ENCODE measurements at regions not wholly inside any gene's neighbourhood (a gene's known extent, or its start where the extent isn't known, plus 50 kb on each side); places are given as distances from the start of the nearest gene placed in this dataset.
"Not testable (repeated sequence)": the region's sequence is repeated elsewhere in the genome, so short reads cannot be mapped to it uniquely, and the experiment has no call there.

DNA sequence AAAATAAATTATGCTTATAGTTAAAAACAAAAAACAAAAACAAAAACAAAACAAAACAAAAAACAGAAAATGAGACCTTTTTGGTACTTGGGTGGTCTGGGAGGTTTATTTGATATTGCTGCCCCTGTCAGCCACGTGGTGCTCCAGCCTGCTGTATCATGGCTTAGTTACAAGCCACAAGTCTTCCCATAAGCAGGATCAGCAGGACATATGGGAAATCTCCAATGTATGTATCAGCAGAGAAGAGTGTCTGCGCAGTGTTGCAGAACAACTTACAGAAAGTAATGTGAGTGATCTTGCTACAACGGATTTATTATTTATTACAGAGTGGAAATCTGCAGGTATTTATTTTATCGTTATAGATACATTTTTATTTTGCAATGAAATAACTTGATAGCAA is 423.0 kb upstream of the TMPRSS15 start:
- no peak for DNase-seq (ENCODE audit: low read depth)

DNA sequence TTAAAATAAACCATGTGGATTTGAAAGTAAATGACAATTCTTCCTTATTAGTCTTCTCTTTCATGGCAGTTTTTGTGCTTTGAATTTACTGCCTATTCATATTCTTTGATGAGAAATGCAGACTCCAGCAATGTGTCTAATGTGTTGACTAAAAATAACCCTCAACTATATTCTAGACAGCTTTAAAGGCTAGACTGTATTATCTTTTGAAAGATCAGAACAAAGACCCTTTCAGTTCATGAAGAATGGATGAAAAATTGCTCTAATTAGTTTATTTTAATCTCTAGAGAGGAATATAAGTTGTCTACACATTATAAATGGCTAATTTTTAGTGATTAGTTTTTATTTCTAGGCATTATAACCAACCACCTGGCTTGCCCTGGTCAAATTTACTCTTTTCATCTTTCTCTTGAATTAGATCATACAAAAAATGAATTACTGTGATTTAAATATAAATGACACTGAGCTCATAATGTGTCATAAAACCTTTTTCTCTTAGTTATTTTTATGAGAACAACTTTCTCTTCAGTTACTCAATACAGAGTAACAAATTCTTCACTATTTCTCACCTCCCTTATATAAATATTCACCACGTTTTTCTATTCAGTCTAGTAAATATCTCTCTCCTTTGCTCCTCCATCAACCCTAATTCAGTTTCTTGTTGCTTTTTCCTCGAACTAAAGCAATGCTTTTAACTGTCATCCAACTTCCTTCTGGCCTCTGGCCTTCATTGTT is 428.5 kb upstream of the TMPRSS15 start:
- DNase-seq (ENCODE audit: low read depth) = no peak

DNA sequence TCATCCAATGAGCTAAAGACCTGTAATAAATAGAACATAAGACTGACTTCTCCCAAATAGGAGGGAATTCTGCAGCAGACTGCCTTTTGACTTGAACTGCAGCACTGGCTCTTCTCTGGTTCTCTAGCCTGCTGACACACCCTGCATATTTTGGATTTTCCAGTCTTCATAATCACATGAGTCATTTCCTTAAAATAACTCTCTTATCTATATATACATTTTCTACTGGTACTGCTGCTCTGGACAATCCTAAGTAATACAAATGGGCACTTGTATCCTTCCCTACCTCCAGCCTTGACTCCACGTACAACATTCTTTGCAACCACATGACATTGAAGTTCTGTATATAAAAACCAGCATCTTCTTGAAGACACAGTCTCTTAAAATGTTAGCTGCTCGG is 429.4 kb upstream of the TMPRSS15 start:
- no peak for DNase-seq (ENCODE audit: low read depth)

DNA sequence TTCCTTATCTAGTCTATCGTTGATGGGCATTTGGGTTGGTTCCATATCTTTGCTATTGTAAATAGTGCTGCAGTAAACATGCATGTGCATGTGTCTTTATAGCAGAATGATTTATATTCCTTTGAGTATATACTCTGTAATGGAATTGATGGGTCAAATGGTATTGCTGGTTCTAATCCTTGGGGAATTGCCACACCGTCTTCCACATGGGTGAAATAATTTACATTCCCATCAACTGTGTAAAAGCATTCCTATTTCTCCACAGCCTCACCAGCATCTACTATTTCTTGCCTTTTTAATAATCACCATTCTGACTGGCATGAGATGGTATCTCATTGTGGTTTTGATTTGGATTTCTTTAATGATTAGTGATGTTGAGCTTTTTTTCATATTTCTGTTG is 430.5 kb upstream of the TMPRSS15 start:
- not testable (repeated sequence) for DNase-seq (ENCODE audit: low read depth)

DNA sequence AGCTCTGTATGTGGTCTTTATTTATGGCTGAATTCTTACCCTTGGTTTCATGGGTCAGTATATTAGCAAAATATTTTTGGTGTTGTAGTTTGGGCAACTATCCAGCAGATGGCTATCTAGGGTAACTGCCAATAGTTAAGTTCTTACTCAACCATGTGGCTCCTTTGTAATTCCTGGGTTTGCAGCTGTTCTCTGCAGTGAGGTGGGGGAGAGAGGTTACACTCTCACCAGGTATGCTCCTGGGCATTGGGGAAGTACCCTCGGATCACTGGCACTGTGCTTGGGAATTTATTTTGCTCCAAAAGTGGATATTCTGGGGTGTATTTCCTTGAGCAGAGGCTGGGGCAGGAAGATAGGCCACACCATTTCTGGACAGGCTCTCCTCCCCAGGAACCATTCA is 436.7 kb upstream of the TMPRSS15 start:
- DNase-seq (ENCODE audit: low read depth) = no peak

DNA sequence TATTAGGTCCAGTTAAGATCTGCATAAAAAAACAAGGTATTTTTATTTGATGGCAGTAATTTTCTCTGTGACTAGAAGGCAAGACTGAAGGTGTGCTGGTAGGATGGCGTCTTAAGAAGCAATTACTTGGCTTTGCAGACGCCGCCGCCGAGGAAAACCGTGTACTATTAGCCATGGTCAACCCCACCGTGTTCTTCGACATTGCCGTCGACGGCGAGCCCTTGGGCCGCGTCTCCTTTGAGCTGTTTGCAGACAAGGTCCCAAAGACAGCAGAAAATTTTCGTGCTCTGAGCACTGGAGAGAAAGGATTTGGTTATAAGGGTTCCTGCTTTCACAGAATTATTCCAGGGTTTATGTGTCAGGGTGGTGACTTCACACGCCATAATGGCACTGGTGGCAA is 454.0 kb upstream of the TMPRSS15 start:
- not testable (repeated sequence) for DNase-seq (ENCODE audit: low read depth)

DNA sequence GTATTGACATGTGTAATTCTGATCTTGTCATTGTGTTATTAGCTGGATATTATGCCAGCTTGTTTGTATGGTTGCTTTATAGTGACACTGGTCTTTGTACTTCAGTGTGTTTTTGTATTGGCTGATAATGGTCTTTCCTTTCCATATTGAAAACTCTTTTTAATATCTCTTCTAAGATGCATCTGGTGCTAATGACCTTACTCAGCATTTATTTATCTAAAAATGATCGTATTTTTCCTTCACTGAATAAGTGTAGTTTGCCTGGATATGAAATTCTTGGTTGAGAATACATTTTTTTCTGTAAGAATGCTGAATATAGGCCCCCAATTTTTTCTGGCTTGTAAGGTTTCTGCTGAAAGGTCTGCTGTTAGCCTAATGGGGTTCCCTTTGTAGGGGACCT is 465.5 kb upstream of the TMPRSS15 start:
- DNase-seq (ENCODE audit: low read depth) = no peak

DNA sequence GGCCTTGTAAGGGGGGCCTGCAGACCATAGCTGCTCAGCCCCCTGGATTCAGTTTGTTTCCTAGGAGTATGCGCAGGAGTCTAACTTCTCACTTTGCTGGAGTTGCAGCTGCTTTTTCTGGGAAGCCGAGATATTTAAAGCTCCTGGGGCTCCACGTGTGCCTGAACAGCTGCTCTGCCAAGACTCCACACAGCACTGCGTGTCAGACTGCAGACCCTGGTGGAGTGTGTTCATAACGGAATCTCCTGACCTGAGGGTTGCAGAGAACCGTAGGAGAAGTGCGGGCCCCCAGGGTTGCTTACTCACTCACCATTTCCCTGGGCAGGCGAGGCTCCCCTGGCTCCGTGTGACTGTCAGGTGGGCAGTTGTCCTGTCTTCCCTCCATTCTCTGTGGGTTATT is 474.3 kb upstream of the TMPRSS15 start:
- DNase-seq (ENCODE audit: low read depth) = no peak

DNA sequence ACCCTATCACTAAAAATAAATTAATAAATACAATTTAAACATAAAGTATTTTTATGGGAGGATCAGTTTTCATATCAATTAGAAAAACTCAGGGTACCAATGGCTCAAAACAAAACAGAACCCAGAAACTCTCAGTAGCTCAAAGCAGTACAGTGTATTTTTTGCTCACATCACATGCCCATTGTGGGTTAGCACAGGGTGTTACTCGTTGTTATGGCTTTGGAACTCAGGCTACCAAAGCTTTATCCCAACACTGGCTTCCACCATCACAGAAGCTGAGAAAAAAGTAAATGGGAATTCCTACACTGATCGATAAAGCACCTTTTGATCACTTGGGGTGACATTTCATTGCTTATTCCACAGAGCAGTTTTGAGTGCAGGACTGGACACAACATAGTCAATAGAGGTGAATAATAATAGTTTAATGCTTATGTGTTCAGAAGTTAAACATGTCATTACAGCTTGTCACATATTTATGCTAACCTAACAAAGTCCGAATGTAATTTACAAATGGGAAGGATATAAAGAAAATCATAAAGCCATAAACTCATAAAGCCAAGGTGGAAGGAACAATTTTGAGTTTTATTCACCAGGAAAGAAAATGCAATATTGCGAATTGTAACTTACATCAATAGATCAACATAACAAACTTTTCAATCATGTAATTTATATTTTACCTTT is 484.5 kb upstream of the TMPRSS15 start:
- DNase-seq (ENCODE audit: low read depth) = no peak

DNA sequence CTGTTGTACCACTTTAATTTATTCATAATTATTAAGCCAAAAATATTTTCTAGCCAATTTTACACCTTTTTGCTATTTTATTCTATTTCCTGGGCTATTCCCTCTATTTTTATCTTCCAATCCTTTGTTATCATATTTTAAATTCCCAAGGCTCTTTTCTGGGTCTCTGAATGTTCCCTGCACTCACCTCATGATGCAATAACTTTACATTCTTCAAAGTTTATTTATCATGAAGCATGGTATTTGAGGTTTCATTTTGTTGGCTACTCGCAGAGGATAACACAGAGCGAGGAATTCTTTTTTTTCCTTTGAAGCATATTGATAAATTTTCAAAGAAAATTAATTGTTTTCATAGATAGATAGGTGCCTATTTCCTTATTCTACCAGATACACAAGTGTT is 489.8 kb upstream of the TMPRSS15 start:
- DNase-seq (ENCODE audit: low read depth) = no peak

DNA sequence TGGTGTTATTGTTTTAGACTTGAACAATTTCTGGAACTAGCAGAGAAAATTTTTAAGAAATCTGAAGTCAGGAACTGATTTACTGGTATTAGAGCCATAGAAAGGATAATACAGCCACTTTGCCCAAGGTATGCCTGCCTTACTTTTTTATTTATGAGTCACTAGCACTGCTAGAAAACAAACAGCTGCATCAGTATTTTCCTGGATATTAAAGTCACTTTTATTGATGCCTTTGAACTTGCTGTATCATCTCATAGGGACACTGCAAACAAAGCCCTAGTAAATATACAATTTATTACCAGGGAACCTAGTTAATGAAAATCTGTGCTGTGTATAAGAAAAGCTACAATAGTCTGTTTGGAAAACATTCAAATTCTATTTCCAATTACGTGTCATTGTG is 490.8 kb upstream of the TMPRSS15 start:
- DNase-seq (ENCODE audit: low read depth) = no peak

DNA sequence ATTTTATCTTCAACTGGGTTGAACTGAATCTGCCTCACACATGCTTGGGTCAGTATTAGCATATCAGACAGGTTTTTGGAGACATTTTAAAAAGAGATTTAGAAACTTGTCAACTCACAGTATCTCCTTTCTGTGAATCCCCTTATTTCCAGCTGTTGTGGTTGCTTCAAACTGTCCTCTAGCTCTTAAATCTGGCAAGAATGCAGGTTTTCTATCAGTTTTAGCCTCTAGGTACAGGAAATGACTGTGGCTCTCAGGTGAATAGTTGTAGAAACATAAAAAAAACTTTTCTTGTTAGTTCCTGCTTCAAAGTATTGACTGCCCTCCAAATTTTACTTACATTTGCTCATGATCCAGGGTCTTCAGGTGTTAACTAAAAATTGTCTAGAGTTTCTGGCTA is 495.7 kb upstream of the TMPRSS15 start:
- no peak for DNase-seq (ENCODE audit: low read depth)

DNA sequence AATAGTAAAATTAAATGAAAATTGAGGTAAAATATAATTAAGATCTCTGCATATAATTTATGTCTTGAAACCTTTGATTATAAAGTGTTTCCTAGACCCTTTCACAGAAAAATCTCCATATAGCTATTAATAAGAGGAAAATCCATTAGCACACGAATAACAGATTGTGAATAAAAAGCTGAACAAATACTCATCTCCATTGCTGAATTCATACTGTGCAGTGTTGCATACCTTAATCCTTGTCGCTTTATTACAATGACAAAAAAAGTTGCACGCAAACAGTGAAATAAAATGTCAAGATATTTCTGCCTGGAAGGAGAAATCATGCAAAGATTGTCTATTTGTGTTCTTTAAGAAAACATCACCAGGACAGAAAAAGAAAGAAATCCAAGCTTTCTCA is 499.1 kb upstream of the TMPRSS15 start:
- DNase-seq (ENCODE audit: low read depth) = no peak

DNA sequence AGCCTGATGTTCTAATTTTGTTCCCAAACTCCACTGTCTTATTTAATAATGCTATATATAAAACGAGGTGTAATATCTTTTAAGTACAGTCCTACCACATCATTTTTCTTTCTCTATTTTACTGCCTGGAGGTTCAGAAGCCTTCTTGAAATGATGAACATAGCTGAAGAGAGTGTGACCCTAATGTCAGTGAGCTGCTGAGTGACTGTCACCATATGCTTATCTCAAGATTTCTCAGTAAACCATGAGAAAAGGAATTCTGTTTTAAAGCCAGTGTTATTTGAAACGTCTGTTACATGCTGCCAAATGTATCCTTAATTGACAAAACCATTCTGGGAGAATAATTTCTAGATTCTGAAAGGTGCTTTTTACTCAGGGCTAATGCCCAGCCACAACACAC is 503.5 kb upstream of the TMPRSS15 start:
- no peak for DNase-seq (ENCODE audit: low read depth)

DNA sequence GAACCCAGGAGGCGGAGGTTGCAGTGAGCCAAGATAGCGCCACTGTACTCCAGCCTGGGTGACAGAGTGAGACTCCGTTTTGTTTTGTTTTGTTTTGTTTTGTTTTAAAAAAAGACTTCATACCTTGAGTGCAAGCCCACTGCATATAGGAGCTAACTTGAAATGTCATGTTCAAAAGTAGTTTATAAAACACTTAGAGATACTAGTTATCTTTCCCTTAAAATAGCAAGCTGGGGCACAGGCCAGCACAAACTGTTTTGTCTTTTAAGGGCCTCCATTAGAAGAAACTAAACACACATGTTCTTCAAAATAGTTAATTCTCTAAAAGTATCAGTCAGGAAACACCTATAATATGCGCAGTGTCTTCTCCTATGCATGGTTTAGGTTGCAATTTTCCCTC is 505.1 kb upstream of the TMPRSS15 start:
- no peak for DNase-seq (ENCODE audit: low read depth)

DNA sequence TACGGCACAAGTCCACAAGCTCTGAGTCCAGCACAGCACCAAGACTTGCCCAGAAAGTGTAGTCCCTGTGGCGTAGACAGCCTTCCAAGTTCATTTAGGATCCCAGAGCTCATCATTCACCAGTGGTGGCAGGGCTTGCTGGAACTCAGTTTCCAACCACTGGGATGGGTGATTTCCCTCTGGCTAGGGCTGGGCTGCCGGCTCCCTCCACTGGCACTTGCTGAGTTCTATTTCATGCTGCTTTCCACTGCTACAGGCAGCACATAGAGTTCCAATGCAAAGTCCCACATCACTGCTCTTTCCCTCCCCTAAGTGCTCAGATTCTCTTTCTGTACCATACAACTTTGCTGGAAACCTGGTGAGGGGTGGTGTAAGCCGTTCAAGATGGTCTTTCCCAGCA is 510.3 kb upstream of the TMPRSS15 start:
- no peak for DNase-seq (ENCODE audit: low read depth)

DNA sequence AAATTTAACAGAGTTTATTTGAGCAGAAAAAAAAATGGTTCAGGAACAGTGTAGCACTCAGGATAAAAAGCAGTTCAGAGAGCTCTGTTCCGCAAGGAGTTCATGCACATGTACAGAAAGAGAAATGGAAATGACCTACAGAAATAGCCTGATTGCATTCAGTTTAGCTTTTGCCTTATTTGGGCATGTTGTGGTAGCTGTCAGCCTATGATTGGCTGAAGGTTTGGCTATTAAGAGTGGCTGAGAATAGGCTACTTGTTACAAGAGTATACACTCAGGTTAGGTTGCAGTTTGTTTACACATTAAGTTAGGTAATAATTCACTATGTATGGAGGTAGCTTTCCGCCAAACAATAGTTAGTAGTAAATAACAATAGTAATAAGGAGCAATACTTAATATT is 511.0 kb upstream of the TMPRSS15 start:
- DNase-seq (ENCODE audit: low read depth) = no peak

DNA sequence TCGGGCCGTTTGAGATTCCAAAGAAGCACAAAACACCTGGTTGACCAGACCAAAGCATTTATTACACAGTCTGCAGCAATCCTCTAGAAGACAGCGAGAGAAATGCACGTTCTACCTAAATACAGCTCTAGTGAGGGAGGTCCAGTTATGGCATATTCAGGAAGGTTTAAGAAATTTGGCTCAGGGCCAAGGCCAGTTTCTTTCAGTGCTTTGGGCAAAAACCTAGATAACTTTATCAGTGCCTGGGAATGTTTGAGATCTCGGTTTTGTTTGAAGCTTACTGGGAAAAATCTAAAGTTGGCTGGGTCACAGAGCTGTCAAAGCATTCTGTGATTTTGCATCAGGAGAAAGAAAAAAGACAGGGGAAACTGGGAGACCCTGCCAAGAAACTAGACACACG is 514.0 kb upstream of the TMPRSS15 start:
- no peak for DNase-seq (ENCODE audit: low read depth)

DNA sequence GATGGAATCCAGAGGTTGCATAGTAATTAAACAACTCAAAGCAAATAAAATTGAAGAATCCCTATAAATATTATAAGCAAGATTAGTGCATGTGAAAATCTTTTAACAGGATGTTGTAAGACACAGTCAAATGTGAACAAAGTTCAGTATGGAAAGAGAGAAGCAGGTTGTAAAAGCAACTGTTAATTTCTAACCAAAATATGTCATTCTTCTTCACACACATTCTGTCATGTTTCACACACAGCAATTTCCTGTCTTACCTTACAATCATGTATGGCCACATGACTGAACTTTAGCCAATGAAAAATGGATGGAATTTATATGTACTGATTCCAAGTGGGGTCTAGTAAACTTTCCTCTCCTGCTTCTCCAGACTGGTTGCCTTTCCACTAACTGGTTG is 527.7 kb upstream of the TMPRSS15 start:
- no peak for DNase-seq (ENCODE audit: low read depth)

DNA sequence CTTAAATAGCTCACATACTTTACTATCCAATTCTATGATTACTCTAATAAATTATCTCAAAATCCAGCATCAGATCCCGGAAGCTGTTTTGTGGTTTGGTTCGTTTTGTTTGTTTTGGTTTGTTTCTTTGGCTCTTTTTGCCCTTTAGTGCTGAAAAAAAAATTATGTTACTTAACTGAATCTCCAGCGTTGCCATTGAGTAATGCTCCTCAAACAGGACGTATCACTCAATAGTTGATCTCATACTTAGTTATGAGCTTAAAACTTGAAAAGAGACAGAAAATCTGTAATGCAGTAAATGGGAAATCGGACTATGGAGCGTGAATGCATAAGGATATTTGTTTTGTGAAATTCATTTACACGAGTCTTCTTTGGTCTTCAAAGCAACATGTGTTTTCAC is 533.8 kb upstream of the TMPRSS15 start:
- DNase-seq (ENCODE audit: low read depth) = no peak

DNA sequence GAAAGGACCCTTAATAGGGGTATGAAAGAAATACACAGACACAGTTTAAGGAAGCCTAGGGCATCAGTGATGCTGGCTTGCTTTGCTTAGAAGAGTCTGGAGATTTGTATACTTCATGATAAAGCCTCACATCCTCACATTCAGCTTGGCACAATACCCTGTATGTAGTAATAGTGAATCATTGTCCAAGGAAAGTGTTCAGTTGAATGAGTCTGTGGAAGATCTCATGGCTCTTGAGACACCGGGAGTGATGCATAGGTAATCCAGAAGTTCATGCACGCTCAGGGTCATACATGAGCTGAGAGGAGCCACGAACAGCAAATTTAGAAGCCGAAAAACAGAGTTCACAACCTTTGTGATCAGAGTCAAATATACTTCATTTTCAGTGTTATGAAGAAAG is 537.2 kb upstream of the TMPRSS15 start:
- DNase-seq (ENCODE audit: low read depth) = no peak

DNA sequence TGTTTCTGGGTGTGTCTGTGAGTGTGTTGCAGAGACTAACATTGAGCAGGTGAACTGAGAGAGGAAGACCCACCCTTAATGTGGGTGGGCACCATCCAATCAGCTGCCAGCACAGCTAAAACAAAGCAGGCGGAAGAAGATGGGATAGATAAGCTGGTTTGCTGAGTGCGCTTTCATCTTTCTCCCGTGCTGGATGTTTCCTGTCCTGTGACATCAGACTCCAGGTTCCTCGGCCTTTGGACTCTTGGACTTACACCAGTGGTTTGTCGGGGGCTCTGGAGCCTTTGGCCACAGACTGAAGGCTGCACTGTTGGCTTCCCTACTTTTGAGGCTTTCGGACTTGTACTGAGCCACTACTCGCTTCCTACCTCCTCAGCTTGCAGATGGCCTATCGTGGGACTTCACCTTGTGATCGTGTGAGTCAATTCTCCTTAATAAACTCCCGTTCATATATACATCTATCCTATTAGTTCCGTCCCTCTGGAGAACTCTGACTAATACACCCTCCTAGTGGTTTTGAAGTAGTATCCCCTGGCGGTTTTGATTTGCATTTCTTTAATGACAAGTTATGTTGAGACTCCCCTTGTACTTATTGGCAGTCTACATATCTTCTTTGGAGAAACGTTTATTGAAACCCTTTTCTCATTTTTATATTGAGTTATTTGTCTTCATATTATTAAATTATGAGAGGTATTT is 546.6 kb upstream of the TMPRSS15 start:
- no peak for DNase-seq (ENCODE audit: low read depth)

DNA sequence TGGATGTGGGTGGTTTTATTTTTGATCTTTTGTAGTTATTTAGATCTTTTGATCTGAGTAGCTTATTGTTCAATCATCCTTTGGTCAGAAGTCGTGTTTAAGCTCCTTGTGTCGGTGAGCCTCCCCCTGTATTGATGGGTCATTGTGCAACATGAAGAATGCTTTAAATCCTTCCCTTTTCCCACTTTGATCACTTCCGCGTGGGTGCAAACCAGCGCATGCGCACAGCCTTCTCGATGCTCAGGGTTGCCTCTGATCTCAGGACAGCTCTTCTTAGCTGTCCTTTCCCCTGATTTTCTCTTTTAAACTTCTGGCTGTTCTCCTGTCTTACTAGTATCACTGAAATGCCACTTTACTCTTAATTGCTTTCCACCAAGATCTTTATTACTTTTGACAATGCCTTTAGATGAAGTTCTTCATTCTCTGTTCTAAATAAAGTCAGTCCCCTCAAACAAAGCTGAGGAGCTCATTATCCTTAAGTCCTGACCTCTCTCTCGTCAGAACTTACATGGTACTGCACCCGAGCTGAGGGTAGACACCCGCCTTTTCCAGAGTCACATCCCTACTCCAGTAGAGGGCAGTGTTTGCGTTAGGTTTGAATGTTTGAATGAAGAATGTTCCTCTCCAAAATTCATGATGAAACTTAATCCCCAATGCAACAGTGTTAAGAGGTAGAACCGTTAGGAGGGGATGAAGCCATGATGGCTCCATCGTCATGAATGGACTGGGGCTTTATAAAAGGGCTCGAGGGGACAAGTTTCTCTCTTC is 547.9 kb upstream of the TMPRSS15 start:
- no peak for DNase-seq (ENCODE audit: low read depth)
